ENCODE measurements at regions not wholly inside any gene's neighbourhood (a gene's known extent, or its start where the extent isn't known, plus 50 kb on each side); places are given as distances from the start of the nearest gene placed in this dataset.

DNA sequence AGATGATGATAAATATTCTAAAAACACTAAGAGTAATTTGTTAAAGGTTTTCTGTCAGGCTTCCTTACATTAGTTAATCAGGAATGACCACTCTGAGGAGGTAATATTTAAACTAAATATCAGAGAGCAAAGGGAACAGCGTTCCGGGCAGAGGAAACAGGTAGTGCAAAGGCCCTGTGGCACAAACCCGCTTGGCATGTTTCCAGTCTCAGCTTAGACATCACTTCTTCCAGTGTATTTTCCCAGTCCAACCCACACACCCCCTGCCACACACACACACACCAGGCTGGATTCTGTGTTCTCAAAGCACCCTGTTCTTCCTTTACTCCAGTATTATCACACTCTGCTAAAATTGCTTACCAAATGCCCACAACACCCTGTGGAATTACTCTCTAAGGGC, 247.1 kb downstream of the RPS29 start:
- no peak overlapping the region for H3K4me2 ChIP-seq (ENCODE audit: control insufficient read depth, extremely low read depth, insufficient read depth, low read depth, low read length)
- H3K27me3 ChIP-seq (ENCODE audit: control insufficient read depth, extremely low read depth, insufficient read depth, low read length), result no peaks in the 10 kb centered on the region
- dilution Hi-C loops (cut with MboI; ENCODE audit: extremely low pct_ligation_motif_present, low sequenced_read_pairs), result no loop called here
- H2AFZ ChIP-seq (ENCODE audit: control insufficient read depth, low read length), result no peak overlapping the region
- no peak overlapping the region for H3K4me3 ChIP-seq (ENCODE audit: control insufficient read depth in 2 of 3, extremely low read depth in 1 of 3, insufficient read depth in 2 of 3, low read depth in 1 of 3, low read length in 3 of 3)
- H3K27ac ChIP-seq (ENCODE audit: control insufficient read depth, insufficient read depth, low read length), result no peak overlapping the region
- DNase-seq (ENCODE audit: low read depth, low spot score) (no peak), FAIRE-seq (no peak)
- H4K20me1 ChIP-seq (ENCODE audit: control insufficient read depth, extremely low read depth, insufficient read depth, low read length), result no peaks in the 10 kb centered on the region
- H3K4me1 ChIP-seq (ENCODE audit: control insufficient read depth, extremely low read depth, insufficient read depth, low read length), result no peaks in the 10 kb centered on the region
- H3K9me1 ChIP-seq (ENCODE audit: control insufficient read depth, extremely low read depth, insufficient read depth, low read length), result no peaks in the 10 kb centered on the region
- H3K9me3 ChIP-seq (ENCODE audit: control insufficient read depth, low read depth, low read length), result no peaks in the 10 kb centered on the region
- H3K9ac ChIP-seq (ENCODE audit: control insufficient read depth, extremely low read depth, insufficient read depth, low read length), result no peak overlapping the region
- H3K79me2 ChIP-seq (ENCODE audit: control insufficient read depth, insufficient read depth, low read length), result no peaks in the 10 kb centered on the region
- no peak for TF ChIP-seq EZH2 (IDR thresholded peaks at IDR 0.05; ENCODE audit: low read length)
- TF ChIP-seq, protein P1, sequence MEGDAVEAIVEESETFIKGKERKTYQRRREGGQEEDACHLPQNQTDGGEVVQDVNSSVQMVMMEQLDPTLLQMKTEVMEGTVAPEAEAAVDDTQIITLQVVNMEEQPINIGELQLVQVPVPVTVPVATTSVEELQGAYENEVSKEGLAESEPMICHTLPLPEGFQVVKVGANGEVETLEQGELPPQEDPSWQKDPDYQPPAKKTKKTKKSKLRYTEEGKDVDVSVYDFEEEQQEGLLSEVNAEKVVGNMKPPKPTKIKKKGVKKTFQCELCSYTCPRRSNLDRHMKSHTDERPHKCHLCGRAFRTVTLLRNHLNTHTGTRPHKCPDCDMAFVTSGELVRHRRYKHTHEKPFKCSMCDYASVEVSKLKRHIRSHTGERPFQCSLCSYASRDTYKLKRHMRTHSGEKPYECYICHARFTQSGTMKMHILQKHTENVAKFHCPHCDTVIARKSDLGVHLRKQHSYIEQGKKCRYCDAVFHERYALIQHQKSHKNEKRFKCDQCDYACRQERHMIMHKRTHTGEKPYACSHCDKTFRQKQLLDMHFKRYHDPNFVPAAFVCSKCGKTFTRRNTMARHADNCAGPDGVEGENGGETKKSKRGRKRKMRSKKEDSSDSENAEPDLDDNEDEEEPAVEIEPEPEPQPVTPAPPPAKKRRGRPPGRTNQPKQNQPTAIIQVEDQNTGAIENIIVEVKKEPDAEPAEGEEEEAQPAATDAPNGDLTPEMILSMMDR (optimal IDR thresholded peaks at IDR 0.05 in 1 of 3, IDR thresholded peaks at IDR 0.05 in 1 of 3, conservative IDR thresholded peaks at IDR 0.05 in 1 of 3; ENCODE audit: extremely low read depth in 1 of 3, insufficient read depth in 2 of 3, low read length in 3 of 3), result no peak
- H3K36me3 ChIP-seq (ENCODE audit: control insufficient read depth in 2 of 2, extremely low read depth in 1 of 2, insufficient read depth in 2 of 2, low read length in 2 of 2), result no peaks in the 10 kb centered on the region

DNA sequence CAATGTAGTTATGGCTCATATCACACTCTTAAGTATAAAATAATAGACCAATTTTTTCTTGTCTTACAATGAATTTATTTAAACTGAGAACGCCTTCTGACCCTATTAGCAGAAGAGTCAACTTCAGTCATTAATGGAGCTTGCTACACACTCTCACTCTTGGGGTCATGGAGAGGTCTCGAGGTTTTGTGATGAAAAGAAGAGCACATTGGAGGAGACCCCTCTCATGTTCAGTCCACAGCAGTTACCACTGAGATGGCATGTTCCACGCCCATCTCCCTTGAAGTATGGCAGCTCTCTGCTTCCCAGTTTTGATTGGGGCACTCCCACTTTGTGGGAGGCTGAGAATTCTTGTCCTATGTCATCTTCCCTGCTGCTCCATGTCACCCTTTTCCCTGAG, 266.4 kb downstream of the RPS29 start:
- H3K9ac ChIP-seq (ENCODE audit: control insufficient read depth, extremely low read depth, insufficient read depth, low read length), result no peak overlapping the region
- no peaks in the 10 kb centered on the region for H3K4me1 ChIP-seq (ENCODE audit: control insufficient read depth, extremely low read depth, insufficient read depth, low read length)
- dilution Hi-C loops (cut with MboI; ENCODE audit: extremely low pct_ligation_motif_present, low sequenced_read_pairs), result no loop called here
- no peaks in the 10 kb centered on the region for H3K36me3 ChIP-seq (ENCODE audit: control insufficient read depth in 2 of 2, extremely low read depth in 1 of 2, insufficient read depth in 2 of 2, low read length in 2 of 2)
- H3K9me1 ChIP-seq (ENCODE audit: control insufficient read depth, extremely low read depth, insufficient read depth, low read length), result no peaks in the 10 kb centered on the region
- no peak overlapping the region for H2AFZ ChIP-seq (ENCODE audit: control insufficient read depth, low read length)
- H3K4me2 ChIP-seq (ENCODE audit: control insufficient read depth, extremely low read depth, insufficient read depth, low read depth, low read length), result no peak overlapping the region
- H3K27me3 ChIP-seq (ENCODE audit: control insufficient read depth, extremely low read depth, insufficient read depth, low read length), result no peaks in the 10 kb centered on the region
- no peaks in the 10 kb centered on the region for H4K20me1 ChIP-seq (ENCODE audit: control insufficient read depth, extremely low read depth, insufficient read depth, low read length)
- no peak for TF ChIP-seq EZH2 (IDR thresholded peaks at IDR 0.05; ENCODE audit: low read length)
- TF ChIP-seq, protein P1 (optimal IDR thresholded peaks at IDR 0.05 in 1 of 3, IDR thresholded peaks at IDR 0.05 in 1 of 3, conservative IDR thresholded peaks at IDR 0.05 in 1 of 3; ENCODE audit: extremely low read depth in 1 of 3, insufficient read depth in 2 of 3, low read length in 3 of 3), result no peak
- FAIRE-seq, result no peak
- no peaks in the 10 kb centered on the region for H3K9me3 ChIP-seq (ENCODE audit: control insufficient read depth, low read depth, low read length)
- no peak for DNase-seq (ENCODE audit: low read depth, low spot score)
- H3K4me3 ChIP-seq (ENCODE audit: control insufficient read depth in 2 of 3, extremely low read depth in 1 of 3, insufficient read depth in 2 of 3, low read depth in 1 of 3, low read length in 3 of 3), result no peak overlapping the region
- H3K79me2 ChIP-seq (ENCODE audit: control insufficient read depth, insufficient read depth, low read length), result no peaks in the 10 kb centered on the region
- no peak overlapping the region for H3K27ac ChIP-seq (ENCODE audit: control insufficient read depth, insufficient read depth, low read length)
